GM08714 (cell line): ENCODE measurements at regions not wholly inside any gene's neighbourhood (a gene's known extent, or its start where the extent isn't known, plus 50 kb on each side); places are given as distances from the start of the nearest gene placed in this dataset.

Experiments
- H3K4me3 ChIP-seq: fragments of 200-500 bp; sonication (Bioruptor generic); 2 replicates; pipeline ENCODE4 v1.5.1; 2014; ENCODE audit warnings: mild to moderate bottlenecking, low read length, inconsistent platforms
- ZNF274 ChIP-seq: IDR thresholded peaks from 2 replicates; pipeline ENCODE4 v1.6.1; 2012; ENCODE audit warnings: mild to moderate bottlenecking, low read depth, low read length

DNA sequence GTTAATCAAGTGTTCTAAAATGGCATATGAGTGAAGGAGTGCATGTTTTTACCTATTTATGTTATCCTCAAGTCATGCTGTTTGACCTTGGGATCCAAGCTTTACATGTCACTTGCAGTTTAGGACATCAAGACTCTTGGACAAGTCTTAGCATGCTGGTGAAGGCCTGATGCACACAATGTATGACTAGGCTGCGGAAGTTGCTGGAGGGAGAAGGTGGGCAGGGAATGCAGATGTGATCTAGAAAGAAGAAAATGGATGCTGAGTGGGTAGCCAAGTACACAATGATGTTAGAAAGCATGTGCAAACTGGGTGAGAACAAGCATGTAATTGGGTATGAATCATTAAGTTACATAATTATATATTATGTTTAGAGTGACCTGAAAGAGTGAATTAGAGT, 301.8 kb downstream of the BRINP2 start:
- no peak for TF ChIP-seq ZNF274
- H3K4me3 ChIP-seq, result no peak overlapping the region

GRCh38 chr1:177471244-177471643, 300.5 kb downstream of the BRINP2 start:
- TF ChIP-seq ZNF274, result no peak

GRCh38 chr1:177469519-177469918, 298.8 kb downstream of the BRINP2 start:
- no peak overlapping the region for H3K4me3 ChIP-seq
- no peak for TF ChIP-seq ZNF274

More at GRCh38 chr1:177471244-177471643, 300.5 kb downstream of the BRINP2 start:
- no peak overlapping the region for H3K4me3 ChIP-seq

GRCh38 chr1:177466286-177466685, 295.5 kb downstream of the BRINP2 start:
- TF ChIP-seq ZNF274, result no peak
- H3K4me3 ChIP-seq, result no peak overlapping the region

GRCh38 chr1:177464686-177465085, 293.9 kb downstream of the BRINP2 start:
- no peak overlapping the region for H3K4me3 ChIP-seq
- no peak for TF ChIP-seq ZNF274

DNA sequence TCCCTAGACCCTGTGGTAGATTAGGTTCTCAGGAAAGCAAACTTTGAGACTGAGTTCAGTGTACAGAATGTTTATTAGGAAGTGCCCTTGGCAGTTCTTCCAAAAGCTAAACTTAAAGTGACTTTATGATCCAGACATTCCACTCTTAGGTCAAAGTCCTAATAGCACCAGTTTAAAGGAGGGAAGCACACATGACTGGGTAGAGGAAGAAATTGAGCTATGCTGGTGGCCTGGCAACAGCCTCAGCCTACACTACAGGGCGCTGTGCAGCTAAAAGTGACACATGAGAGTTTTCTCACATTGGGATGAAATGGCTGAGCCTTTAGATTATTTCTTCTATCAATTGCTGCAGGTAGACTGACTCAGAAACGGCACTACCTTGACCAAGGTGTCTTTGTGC, 280.4 kb downstream of the BRINP2 start:
- TF ChIP-seq ZNF274, result no peak
- H3K4me3 ChIP-seq, result no peak overlapping the region

GRCh38 chr1:177448652-177449357, 278.0 kb downstream of the BRINP2 start:
- no peak for TF ChIP-seq ZNF274
- no peak overlapping the region for H3K4me3 ChIP-seq

DNA sequence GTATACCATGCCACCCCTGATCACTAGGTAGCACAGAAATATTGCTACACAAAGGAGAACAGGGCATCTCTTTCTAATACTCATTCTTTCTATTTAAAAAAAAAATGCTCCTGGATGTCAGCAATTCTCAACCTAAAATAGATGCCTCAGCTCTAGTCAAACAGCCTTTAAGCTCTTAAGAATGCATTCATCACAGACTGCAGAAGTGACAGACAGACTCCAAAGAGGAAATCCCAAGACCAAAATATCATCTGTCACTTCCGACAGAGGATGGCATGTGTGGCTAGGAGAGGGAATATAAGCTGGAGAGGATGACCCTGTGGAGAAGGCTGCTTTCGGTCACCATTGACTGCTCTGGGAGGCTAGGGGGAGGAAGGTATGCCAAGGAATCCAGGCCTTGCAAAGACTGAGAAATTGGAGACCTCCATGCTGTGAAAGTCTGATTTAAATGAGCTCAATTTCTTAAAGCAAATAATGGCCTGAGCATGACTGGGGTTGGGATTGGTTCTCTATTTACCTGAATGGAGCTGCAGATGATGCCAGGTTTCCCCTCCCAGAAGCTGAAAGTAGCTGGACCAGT, 277.4 kb downstream of the BRINP2 start:
- no peak for TF ChIP-seq ZNF274
- H3K4me3 ChIP-seq, result no peak overlapping the region

GRCh38 chr1:177444997-177445746, 274.4 kb downstream of the BRINP2 start:
- no peak overlapping the region for H3K4me3 ChIP-seq
- TF ChIP-seq ZNF274, result no peak

GRCh38 chr1:177443003-177443402, 272.2 kb downstream of the BRINP2 start:
- no peak for TF ChIP-seq ZNF274
- H3K4me3 ChIP-seq, result no peak overlapping the region

DNA sequence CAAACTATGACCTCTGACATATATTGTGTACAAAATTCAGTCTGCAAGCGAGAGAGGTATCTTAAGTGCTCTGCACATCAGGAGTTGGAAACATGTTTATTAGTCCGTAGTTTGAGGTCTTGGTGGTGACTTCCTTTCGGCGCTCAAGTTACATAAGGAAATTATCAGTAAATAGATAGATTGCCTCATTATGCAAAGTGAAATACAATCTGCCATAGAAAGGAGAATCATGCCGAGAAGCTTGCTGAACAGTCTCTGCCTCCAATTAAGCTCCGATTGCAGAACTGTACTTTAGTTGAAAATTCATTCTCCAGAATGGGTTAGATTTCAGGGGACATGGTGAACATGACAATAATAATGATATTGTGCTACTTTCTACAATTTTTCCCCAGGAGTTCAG, 271.8 kb downstream of the BRINP2 start:
- TF ChIP-seq ZNF274, result no peak
- H3K4me3 ChIP-seq, result no peak overlapping the region

- no peak for TF ChIP-seq ZNF274
- no peak overlapping the region for H3K4me3 ChIP-seq
Measured at GRCh38 chr1:177441281-177441680, 270.5 kb downstream of the BRINP2 start.

GRCh38 chr1:177440821-177441220, 270.1 kb downstream of the BRINP2 start:
- H3K4me3 ChIP-seq, result no peak overlapping the region
- no peak for TF ChIP-seq ZNF274

DNA sequence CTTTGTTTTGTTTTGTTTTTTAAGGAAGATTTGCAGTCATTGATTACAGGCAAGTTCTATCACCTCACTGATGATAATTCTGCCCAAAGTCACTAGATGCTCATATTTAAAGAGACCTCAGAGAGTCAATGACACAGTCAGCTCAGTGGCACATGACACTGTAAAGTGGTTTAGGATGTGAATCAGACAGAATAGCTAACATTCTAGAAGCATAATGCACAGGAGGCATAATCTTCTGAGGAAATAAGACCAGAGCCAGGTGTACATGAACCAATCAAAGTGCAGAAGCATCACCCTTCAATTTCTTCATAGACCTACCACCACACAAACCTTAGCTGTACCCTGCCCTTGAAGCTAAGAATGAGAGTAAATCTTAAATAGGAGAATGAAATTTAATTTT, 268.5 kb downstream of the BRINP2 start:
- no peak overlapping the region for H3K4me3 ChIP-seq
- no peak for TF ChIP-seq ZNF274

GRCh38 chr1:177435364-177435763, 264.6 kb downstream of the BRINP2 start:
- no peak for TF ChIP-seq ZNF274
- no peak overlapping the region for H3K4me3 ChIP-seq

GRCh38 chr1:177432897-177433296, 262.1 kb downstream of the BRINP2 start:
- TF ChIP-seq ZNF274, result no peak
- no peak overlapping the region for H3K4me3 ChIP-seq
